ENCODE measurements at regions not wholly inside any gene's neighbourhood (a gene's known extent, or its start where the extent isn't known, plus 50 kb on each side); places are given as distances from the start of the nearest gene placed in this dataset.

GRCh38 chr10:31188792-31189406, 130.1 kb upstream of the ZEB1 start:
- ChIA-PET POLR2A (no interaction called here), CTCF (no interaction called here)
- FAIRE-seq (no peak), DNase-seq (ENCODE audit: low read depth, low spot score) (no peak)
- no peak for TF ChIP-seq GATA2 (IDR thresholded peaks at IDR 0.05; ENCODE audit: insufficient read depth, insufficient read length, low read depth, low read length)
- TF ChIP-seq FOS (IDR thresholded peaks at IDR 0.05; ENCODE audit: borderline replicate concordance, insufficient read depth, low read length): no peak
- TF ChIP-seq POLR2A (IDR thresholded peaks at IDR 0.05; ENCODE audit: low read depth, low read length): no peak
- no peak for TF ChIP-seq POLR2AphosphoS5 (IDR thresholded peaks at IDR 0.05; ENCODE audit: insufficient read depth, low read depth, low read length)
- no peak for TF ChIP-seq EZH2 (IDR thresholded peaks at IDR 0.05; ENCODE audit: borderline replicate concordance, low read depth, low read length, severe bottlenecking)
- TF ChIP-seq JUN (IDR thresholded peaks at IDR 0.05; ENCODE audit: borderline replicate concordance, insufficient read depth, insufficient read length, low read depth): no peak
- no peak for TF ChIP-seq MAX (IDR thresholded peaks at IDR 0.05; ENCODE audit: insufficient read depth, insufficient read length)
- no peak for TF ChIP-seq MYC (IDR thresholded peaks at IDR 0.05; ENCODE audit: low read depth, low read length)
- TF ChIP-seq, protein P1, sequence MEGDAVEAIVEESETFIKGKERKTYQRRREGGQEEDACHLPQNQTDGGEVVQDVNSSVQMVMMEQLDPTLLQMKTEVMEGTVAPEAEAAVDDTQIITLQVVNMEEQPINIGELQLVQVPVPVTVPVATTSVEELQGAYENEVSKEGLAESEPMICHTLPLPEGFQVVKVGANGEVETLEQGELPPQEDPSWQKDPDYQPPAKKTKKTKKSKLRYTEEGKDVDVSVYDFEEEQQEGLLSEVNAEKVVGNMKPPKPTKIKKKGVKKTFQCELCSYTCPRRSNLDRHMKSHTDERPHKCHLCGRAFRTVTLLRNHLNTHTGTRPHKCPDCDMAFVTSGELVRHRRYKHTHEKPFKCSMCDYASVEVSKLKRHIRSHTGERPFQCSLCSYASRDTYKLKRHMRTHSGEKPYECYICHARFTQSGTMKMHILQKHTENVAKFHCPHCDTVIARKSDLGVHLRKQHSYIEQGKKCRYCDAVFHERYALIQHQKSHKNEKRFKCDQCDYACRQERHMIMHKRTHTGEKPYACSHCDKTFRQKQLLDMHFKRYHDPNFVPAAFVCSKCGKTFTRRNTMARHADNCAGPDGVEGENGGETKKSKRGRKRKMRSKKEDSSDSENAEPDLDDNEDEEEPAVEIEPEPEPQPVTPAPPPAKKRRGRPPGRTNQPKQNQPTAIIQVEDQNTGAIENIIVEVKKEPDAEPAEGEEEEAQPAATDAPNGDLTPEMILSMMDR (IDR thresholded peaks at IDR 0.05; ENCODE audit: extremely low read depth in 1 of 2, insufficient read depth in 1 of 2, low read depth in 1 of 2, low read length in 2 of 2): no peak
- H4K20me1 ChIP-seq (replicated peaks; ENCODE audit: control insufficient read depth, extremely low read depth, insufficient read depth, low read length): no peaks in the 10 kb centered on the region
- H3K9ac ChIP-seq (replicated peaks; ENCODE audit: extremely low read depth, insufficient read depth, low read length): no peak overlapping the region
- dilution Hi-C loops (cut with MboI; ENCODE audit: extremely low pct_ligation_motif_present, low sequenced_read_pairs): no loop called here
- no peaks in the 10 kb centered on the region for H3K27me3 ChIP-seq (ENCODE audit: control insufficient read depth in 2 of 2, insufficient read depth in 2 of 2, low read length in 2 of 2)
- H3K9me3 ChIP-seq (replicated peaks; ENCODE audit: control insufficient read depth, insufficient read depth, low read length): no peaks in the 10 kb centered on the region
- intact Hi-C loops (cut with micrococcal nuclease): no loop called here
- no peaks in the 10 kb centered on the region for H3K9me1 ChIP-seq (replicated peaks; ENCODE audit: control insufficient read depth, extremely low read depth, insufficient read depth, low read length)
- no peak overlapping the region for H3K4me3 ChIP-seq (replicated peaks in 1 of 3; ENCODE audit: insufficient read depth in 1 of 3, low read depth in 1 of 3, low read length in 3 of 3)
- no TSS peak for BruUV-seq (replicated peaks)
- no peak overlapping the region for H3K4me2 ChIP-seq (ENCODE audit: insufficient read depth, low read length)
- no peak overlapping the region for H3K27ac ChIP-seq (ENCODE audit: insufficient read depth, low read depth, low read length)
- H3K4me1 ChIP-seq (ENCODE audit: control insufficient read depth, extremely low read depth, insufficient read depth, low read length): no peaks in the 10 kb centered on the region
- H3K36me3 ChIP-seq (ENCODE audit: control insufficient read depth in 2 of 2, extremely low read depth in 1 of 2, insufficient read depth in 2 of 2, low read length in 2 of 2): no peaks in the 10 kb centered on the region
- H2AFZ ChIP-seq (ENCODE audit: low read depth, low read length): no peak overlapping the region
- H3K79me2 ChIP-seq (ENCODE audit: control insufficient read depth, insufficient read depth, low read length): no peaks in the 10 kb centered on the region
